Left lobe of liver (tissue), 2 donors: ENCODE measurements at regions not wholly inside any gene's neighbourhood (a gene's known extent, or its start where the extent isn't known, plus 50 kb on each side); places are given as distances from the start of the nearest gene placed in this dataset.
"Not testable (repeated sequence)": the region's sequence is repeated elsewhere in the genome, so short reads cannot be mapped to it uniquely, and the experiment has no call there.

ENCODE experiments used
- ATAC-seq: fragments of 200-7000 bp; cut with Tn5 transposase; one replicate; pipeline ENCODE4 v1.9.1; 2020; ENCODE audit warnings: mild to moderate bottlenecking, moderate library complexity
- DNase-seq: peaks from one replicate; pipeline ENCODE4 v3.0.0-alpha.2; 2020; ENCODE audit warnings: low spot score
- donor health status: DM: no; HTN: no; CAD: no; lungs with moderate emphysema.
- donor health status: DM: no; HTN: yes; CAD: no.

GRCh38 chr2:225254363-225254762, 145.1 kb upstream of the NYAP2 start:
- no peak for ATAC-seq
- no peak for DNase-seq

GRCh38 chr2:225244933-225245332, 154.6 kb upstream of the NYAP2 start:
- ATAC-seq (no peak), DNase-seq (no peak)

GRCh38 chr2:225236769-225237323, 162.7 kb upstream of the NYAP2 start:
- no peak for ATAC-seq

GRCh38 chr2:225233234-225233633, 166.3 kb upstream of the NYAP2 start:
- DNase-seq (no peak), ATAC-seq (no peak)

More at GRCh38 chr2:225236769-225237323, 162.7 kb upstream of the NYAP2 start:
- no peak for DNase-seq

GRCh38 chr2:225231900-225232299, 167.6 kb upstream of the NYAP2 start:
- no peak for ATAC-seq
- no peak for DNase-seq

GRCh38 chr2:225229346-225229745, 170.2 kb upstream of the NYAP2 start:
- DNase-seq, ATAC-seq: not testable (repeated sequence)

- DNase-seq (no peak), ATAC-seq (no peak)
Observed at GRCh38 chr2:225226441-225226840, 173.1 kb upstream of the NYAP2 start.

GRCh38 chr2:225223301-225223700, 176.2 kb upstream of the NYAP2 start:
- ATAC-seq: no peak
- no peak for DNase-seq

- ATAC-seq: no peak
- DNase-seq: no peak
Observed at GRCh38 chr2:225207471-225207870, 165.2 kb upstream of the DOCK10 start.

- ATAC-seq (no peak), DNase-seq (no peak)
Observed at GRCh38 chr2:225207043-225207442, 164.8 kb upstream of the DOCK10 start.

GRCh38 chr2:225196579-225196978, 154.3 kb upstream of the DOCK10 start:
- no peak for DNase-seq
- no peak for ATAC-seq

- ATAC-seq (no peak), DNase-seq (no peak)
Observed at GRCh38 chr2:225192869-225193268, 150.6 kb upstream of the DOCK10 start.

- DNase-seq: no peak
- no peak for ATAC-seq
Observed at GRCh38 chr2:225190987-225191386, 148.7 kb upstream of the DOCK10 start.

GRCh38 chr2:225184948-225185347, 142.7 kb upstream of the DOCK10 start:
- DNase-seq (no peak), ATAC-seq (no peak)

- ATAC-seq: no peak
- no peak for DNase-seq
Observed at GRCh38 chr2:225182126-225182525, 139.9 kb upstream of the DOCK10 start.

GRCh38 chr2:225177098-225177497, 134.8 kb upstream of the DOCK10 start:
- DNase-seq: no peak
- ATAC-seq: no peak

GRCh38 chr2:225173909-225174308, 131.6 kb upstream of the DOCK10 start:
- DNase-seq: no peak
- no peak for ATAC-seq

- peak; percentile 20 for ATAC-seq
- no peak for DNase-seq
Observed at GRCh38 chr2:225171350-225171749, 129.1 kb upstream of the DOCK10 start.

- ATAC-seq (no peak), DNase-seq (no peak)
Observed at GRCh38 chr2:225170162-225170561, 127.9 kb upstream of the DOCK10 start.

GRCh38 chr2:225169396-225169795, 127.1 kb upstream of the DOCK10 start:
- ATAC-seq (no peak), DNase-seq (no peak)

- no peak for ATAC-seq
- no peak for DNase-seq
Observed at GRCh38 chr2:225165052-225165451, 122.8 kb upstream of the DOCK10 start.

GRCh38 chr2:225164401-225165050, 122.3 kb upstream of the DOCK10 start:
- DNase-seq: no peak
- ATAC-seq: no peak

- no peak for DNase-seq
- ATAC-seq: no peak
Observed at GRCh38 chr2:225158360-225158759, 116.1 kb upstream of the DOCK10 start.
